Left cardiac atrium (tissue), 4 donors: ENCODE measurements at regions not wholly inside any gene's neighbourhood (a gene's known extent, or its start where the extent isn't known, plus 50 kb on each side); places are given as distances from the start of the nearest gene placed in this dataset.
"Not testable (repeated sequence)": the region's sequence is repeated elsewhere in the genome, so short reads cannot be mapped to it uniquely, and the experiment has no call there.

Experiments
- ATAC-seq, 2 donors: fragments of 200-7000 bp; cut with Tn5 transposase; one replicate each; pipeline ENCODE4 v1.9.1; 2020; ENCODE audit warnings: mild to moderate bottlenecking in 2 of 2, moderate library complexity in 2 of 2
- DNase-seq: peaks from one replicate; pipeline ENCODE4 v3.0.0-alpha.2; 2020
- intact Hi-C, 2 donors: fragments of 100-400 bp; cut with DNase I; formaldehyde crosslinking; loops; one replicate each; pipeline versions ENCODE4 v1.14.1 to v1.15.1; 2022 to 2023
- donor health status: DM: no; HTN: yes; CAD: no.
- donor health status: DM: no; HTN: yes; CAD: no; lungs with severe emphysema.
- donor health status: DM: yes; HTN: yes; CAD: no.
- donor health status: Dilated cardiomyopathy.

- ATAC-seq (no peak), DNase-seq (no peak)
- intact Hi-C loops: no loop called here
Observed at GRCh38 chr3:26292780-26293179, 329.8 kb upstream of the LRRC3B start.

- DNase-seq (no peak), ATAC-seq (no peak)
- intact Hi-C loops: no loop called here
Observed at GRCh38 chr3:26293329-26293844, 329.2 kb upstream of the LRRC3B start.

GRCh38 chr3:26307192-26307591, 315.4 kb upstream of the LRRC3B start:
- ATAC-seq (no peak), DNase-seq (no peak)
- intact Hi-C loops: no loop called here

- ATAC-seq: peak in 1 of 2 donors; percentile 76
Observed at GRCh38 chr3:26307787-26308186, 314.8 kb upstream of the LRRC3B start.

DNA sequence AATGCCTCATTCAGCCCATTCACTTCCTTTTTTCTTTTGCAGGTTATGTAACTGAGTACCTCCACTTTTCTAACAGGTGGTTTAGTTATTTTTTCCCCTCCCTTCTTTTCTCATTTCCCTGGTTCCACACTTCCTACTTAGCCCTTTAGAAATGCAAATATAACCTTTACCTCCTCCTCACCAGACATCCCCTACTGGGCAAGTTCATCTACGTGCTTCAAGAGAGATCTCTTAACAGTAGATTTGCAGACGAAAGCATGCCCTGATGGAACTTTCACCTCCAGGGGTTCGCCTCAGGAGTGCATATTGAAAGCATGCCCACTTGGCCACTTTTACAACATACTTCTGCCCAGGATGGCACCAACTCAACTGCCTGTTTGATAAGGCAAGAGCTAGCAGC, 314.1 kb upstream of the LRRC3B start:
- intact Hi-C loops: no loop called here
- DNase-seq: no peak
- no peak for ATAC-seq

More at GRCh38 chr3:26307787-26308186, 314.8 kb upstream of the LRRC3B start:
- DNase-seq: no peak
- intact Hi-C loops: no loop called here

DNA sequence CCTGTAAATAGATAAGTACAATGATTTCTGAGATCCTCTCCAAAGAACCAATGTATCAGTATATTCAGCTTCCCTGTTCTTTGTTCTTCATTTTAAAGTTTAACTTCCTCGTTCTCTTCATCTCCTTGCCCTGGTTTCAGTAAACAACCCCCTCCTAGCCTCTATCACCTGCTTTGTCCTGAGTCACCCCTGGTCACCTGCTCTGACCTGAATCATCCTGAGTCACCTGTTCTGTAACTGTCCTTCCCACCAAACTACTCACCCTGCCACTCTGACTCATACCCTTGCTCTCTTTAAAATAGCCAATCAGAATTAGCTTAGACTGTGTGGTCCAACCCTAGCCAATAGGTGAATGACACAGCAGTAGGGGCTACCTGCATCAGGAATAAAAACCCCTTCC, 313.0 kb upstream of the LRRC3B start:
- intact Hi-C loops, ATAC-seq, DNase-seq: not testable (repeated sequence)

DNA sequence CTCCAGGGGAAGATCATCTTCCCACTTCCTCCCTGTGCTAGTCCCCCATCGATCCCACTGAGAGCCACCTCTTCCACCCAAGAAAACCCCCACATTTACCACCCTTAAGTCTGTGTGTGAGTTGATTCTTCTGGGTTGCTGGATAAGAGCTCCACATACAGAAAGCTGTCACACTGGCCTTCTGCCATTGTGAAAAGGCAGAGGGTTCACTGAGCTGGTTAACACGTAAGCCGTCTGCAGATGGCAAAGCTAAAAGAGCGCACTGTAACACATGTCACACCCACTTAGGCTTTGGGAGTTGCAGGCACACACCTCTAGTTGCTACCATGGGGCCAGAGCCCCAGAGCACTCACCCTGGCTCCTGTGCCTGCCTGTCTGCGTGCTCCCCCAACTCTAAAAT, 309.8 kb upstream of the LRRC3B start:
- intact Hi-C loops: no loop called here
- ATAC-seq (no peak), DNase-seq (no peak)

GRCh38 chr3:26316472-26316871, 306.1 kb upstream of the LRRC3B start:
- intact Hi-C loops: no loop called here
- DNase-seq: no peak
- no peak for ATAC-seq

- ATAC-seq: not testable (repeated sequence)
Observed at GRCh38 chr3:26323741-26324140, 298.8 kb upstream of the LRRC3B start.

GRCh38 chr3:26340001-26340400, 282.6 kb upstream of the LRRC3B start:
- intact Hi-C loops: no loop called here
- ATAC-seq: no peak
- no peak for DNase-seq

More at GRCh38 chr3:26323741-26324140, 298.8 kb upstream of the LRRC3B start:
- DNase-seq, intact Hi-C loops: not testable (repeated sequence)

DNA sequence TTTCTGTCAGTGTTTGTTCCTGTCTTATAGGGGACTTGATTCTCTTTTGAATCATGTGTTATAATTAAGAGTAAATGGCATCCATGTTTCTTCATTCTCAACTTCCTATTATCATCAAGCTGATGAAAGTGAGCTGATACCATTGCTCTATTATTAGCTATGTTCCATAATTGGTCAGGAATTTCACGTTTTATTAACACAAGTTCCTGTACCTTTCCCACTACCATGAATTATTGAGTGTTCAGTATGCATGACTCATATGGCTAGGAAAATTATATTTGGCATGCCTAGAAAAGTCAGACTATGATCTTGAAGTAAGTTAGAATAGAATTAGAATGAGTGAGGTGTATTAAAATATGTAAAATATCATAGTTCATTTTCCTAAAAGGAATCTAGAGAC, 278.9 kb upstream of the LRRC3B start:
- ATAC-seq (no peak), DNase-seq (no peak)
- intact Hi-C loops: no loop called here

GRCh38 chr3:26345613-26346012, 277.0 kb upstream of the LRRC3B start:
- DNase-seq (no peak), ATAC-seq (no peak)

DNA sequence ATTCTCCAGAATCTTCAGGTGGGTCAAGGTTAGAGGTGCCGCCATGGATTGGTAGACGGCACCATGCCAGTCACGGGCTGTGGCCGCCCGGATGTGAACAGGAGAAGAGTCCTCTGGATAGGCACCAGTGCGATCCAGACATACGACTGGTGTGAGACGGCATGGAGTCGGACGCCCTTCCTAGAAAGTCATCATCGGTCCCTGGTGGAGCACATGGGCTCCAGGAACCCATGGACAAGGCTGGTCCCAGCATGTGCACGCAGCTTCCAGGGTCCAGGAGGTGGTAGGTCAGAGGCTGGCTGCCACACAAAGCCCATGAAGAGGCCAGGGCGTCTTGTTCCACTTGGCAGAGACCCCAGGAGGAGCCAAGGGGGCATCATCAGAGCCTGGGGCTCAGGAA, 276.1 kb upstream of the LRRC3B start:
- DNase-seq (no peak), ATAC-seq (no peak)
- intact Hi-C loops: no loop called here

More at GRCh38 chr3:26345613-26346012, 277.0 kb upstream of the LRRC3B start:
- intact Hi-C loops: no loop called here

- intact Hi-C loops: no loop called here
- ATAC-seq: no peak
- DNase-seq: no peak
Observed at GRCh38 chr3:26347150-26347549, 275.4 kb upstream of the LRRC3B start.

DNA sequence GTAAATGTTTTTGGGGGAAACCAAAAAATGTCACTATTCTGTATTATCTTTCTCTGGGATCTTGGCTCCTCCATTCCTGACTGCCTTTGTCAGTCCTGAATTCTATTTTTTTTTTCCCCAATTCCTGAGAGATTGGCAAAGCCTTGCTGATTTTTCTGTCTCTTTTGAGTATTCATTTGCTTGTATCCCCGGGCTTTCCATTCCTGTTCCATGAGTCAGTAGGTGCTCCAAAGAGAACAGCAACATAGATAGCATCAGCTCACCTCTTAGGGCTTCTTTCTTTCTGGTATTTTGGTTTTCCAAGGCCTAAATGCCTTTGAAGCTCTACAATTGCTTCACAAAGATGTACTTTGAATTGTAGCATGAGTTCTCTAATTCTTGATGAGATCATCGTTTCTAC, 271.7 kb upstream of the LRRC3B start:
- DNase-seq: no peak

DNA sequence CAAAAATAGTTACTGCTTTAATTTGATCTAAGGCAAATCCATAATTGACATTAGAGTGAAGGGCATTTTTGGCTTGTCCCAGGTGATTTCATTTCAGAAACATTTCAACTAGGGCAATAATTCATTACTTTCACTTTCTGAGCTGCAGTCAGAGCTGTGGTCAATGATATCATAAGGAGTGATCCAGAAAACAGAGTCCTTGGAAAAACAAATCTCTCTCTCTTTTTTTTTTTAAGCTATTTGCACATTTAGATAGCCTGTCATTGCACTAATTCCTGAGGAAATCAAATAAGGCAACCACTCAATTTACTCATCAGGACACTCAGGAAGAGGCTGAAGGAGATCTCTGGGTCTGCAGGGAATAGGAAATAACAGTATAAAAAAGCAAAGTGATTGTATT, 269.5 kb upstream of the LRRC3B start:
- no peak for ATAC-seq
- intact Hi-C loops: no loop called here
- DNase-seq: no peak

More for the DNA sequence above, 271.7 kb upstream of the LRRC3B start:
- no peak for ATAC-seq
- intact Hi-C loops: no loop called here

DNA sequence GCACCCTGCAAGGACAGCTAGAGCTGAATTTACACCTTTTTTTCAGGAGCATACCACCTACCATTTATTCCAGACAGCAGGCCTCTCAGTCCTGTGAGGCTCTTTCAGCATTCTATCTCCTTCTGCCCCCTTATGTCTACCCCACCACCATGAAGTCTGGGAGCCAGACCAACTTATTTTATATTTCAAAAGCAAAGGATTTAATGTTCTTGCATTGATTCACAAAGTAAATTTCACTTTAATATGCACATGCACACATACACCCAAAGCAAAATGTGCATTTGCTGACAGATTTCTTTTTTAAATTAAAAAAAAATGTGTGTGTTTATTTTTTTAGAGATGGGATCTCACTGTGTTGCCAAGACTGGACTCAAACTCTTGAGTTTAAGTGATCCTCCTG, 264.2 kb upstream of the LRRC3B start:
- no peak for ATAC-seq
- intact Hi-C loops: no loop called here
- no peak for DNase-seq

DNA sequence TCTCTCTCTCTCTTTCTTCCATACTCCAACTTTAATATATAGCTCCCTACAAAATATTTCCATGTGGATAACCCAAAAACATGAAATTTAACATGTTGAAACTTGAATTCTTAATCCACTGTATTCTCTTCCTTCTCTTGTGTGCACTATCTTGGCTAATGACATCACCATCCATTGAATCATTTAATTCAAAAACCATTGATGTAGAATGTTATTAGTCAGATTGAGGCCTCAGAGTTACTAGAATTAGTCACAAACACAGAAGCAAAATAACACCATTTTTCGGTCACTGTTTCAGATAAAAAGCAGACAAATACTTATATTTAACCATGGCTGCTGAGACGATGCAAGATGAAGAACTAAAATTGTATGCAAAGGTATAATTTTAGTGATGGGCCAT, 256.9 kb upstream of the LRRC3B start:
- intact Hi-C loops: no loop called here
- DNase-seq: no peak
- no peak for ATAC-seq

DNA sequence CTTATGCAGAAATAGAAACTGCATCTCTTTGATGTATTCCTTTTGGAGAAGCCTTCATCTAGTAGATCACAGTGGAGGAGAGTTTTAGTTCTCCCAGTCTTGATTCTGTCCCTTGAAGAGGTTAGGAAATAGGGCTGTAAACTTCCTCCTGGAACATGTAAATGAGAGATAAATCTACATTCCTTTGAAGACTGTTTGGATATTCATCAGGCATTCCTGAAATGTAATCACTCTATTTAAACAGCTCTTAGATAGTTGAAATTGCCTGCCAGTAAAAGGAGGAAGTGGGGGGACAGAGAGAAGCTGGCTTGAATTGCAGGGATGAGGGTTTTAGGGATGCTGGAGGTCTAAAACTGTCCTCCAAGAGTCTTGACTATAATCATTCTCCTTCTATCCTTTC, 254.3 kb upstream of the LRRC3B start:
- intact Hi-C loops: no loop called here
- ATAC-seq (no peak), DNase-seq (no peak)

- no peak for DNase-seq
- ATAC-seq: no peak
Observed at GRCh38 chr3:26369133-26369532, 253.4 kb upstream of the LRRC3B start.

GRCh38 chr3:26375843-26376530, 246.6 kb upstream of the LRRC3B start:
- no peak for DNase-seq
- ATAC-seq: no peak
- intact Hi-C loops: no loop called here

More at GRCh38 chr3:26369133-26369532, 253.4 kb upstream of the LRRC3B start:
- intact Hi-C loops: no loop called here
